Stimulated activated CD4-positive, alpha-beta T cell treated with anti-CD3 and anti-CD28 coated beads, Interleukin-4, amount 100 ng/mL, for 24 hours (primary cell): ENCODE measurements at regions not wholly inside any gene's neighbourhood (a gene's known extent, or its start where the extent isn't known, plus 50 kb on each side); places are given as distances from the start of the nearest gene placed in this dataset.
"Not testable (repeated sequence)": the region's sequence is repeated elsewhere in the genome, so short reads cannot be mapped to it uniquely, and the experiment has no call there.

ENCODE experiments used
- DNase-seq: peaks from one replicate; pipeline ENCODE4 v3.0.0-alpha.2; 2020

GRCh38 chr10:9469663-9470205 is 1415.2 kb downstream of the GATA3 start:
- DNase-seq: no peak

GRCh38 chr10:9470581-9470980 is 1416.1 kb downstream of the GATA3 start:
- no peak for DNase-seq

DNA sequence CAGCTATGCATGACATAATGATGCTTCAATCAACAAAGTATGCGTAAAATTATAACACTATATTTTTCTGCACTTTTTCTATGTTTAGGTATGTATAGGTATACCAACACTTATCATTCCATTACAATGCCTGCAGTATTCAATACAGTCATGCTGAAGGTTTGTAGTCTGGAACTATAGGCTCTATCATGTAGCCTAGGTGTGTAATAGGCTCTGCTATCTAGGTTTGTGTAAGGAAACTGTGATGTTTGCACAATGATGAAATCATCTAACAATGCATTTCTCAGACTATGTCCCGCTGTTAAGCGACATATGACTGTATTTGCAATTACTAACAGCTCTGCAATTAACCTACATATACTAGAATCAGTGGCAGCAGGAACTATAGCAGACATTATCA is 1447.5 kb downstream of the GATA3 start:
- no peak for DNase-seq

GRCh38 chr10:9504227-9504626 is 1449.7 kb downstream of the GATA3 start:
- no peak for DNase-seq

GRCh38 chr10:9505546-9505945 is 1451.1 kb downstream of the GATA3 start:
- DNase-seq: no peak

DNA sequence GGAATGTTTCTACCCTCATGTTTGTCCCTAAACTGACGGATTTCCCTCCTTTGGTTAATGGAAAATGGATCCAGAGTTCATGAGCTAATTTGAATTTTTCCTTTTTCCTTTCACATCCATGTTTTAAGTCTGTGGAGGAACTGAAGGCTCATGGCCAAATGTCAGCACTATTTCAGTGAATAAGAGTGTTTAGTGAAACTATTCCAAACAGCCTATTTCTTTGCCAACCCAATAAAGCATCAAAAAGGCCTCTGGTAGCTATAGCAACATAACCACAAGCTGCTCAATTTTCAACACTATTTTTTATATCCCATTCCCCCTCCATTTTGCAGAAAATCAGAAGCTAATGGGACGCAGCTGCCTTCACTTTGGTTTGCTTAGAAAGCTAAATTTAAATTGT is 1454.1 kb downstream of the GATA3 start:
- DNase-seq: no peak

- no peak for DNase-seq
These were observed 1456.1 kb downstream of the GATA3 start for GRCh38 chr10:9510626-9511025.

- no peak for DNase-seq
These were observed 1461.4 kb downstream of the GATA3 start for GRCh38 chr10:9515922-9516321.

DNA sequence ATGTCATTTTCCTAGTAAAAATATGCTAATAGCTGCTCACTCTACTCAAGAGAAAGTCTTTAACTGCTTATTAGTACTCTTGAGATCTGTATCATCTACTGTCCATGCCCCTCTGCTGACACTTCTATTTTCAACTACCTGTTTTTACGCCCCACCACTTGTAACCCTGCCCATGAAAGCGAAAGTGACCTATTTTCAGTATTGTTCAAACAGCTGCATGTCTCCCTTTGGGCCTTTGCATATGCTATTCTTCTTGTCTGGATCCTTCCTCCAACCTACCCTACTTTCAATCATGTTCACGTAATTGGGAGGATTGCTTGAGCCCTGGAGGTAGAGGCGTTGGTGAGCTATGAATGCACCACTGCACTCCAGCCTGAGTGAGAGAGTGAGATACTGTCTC is 1481.3 kb downstream of the GATA3 start:
- no peak for DNase-seq

- DNase-seq: no peak
These were observed 1472.6 kb upstream of the CELF2 start for GRCh38 chr10:9545073-9545472.

GRCh38 chr10:9547936-9548904 is 1469.5 kb upstream of the CELF2 start:
- DNase-seq: no peak

- no peak for DNase-seq
These were observed 1466.9 kb upstream of the CELF2 start for GRCh38 chr10:9550810-9551209.

- no peak for DNase-seq
These were observed 1463.4 kb upstream of the CELF2 start for GRCh38 chr10:9554321-9554720.

GRCh38 chr10:9560976-9561375 is 1456.7 kb upstream of the CELF2 start:
- no peak for DNase-seq

GRCh38 chr10:9561821-9562505 is 1455.7 kb upstream of the CELF2 start:
- DNase-seq: no peak

- no peak for DNase-seq
These were observed 1439.9 kb upstream of the CELF2 start for GRCh38 chr10:9577746-9578145.

- DNase-seq: no peak
These were observed 1438.5 kb upstream of the CELF2 start for GRCh38 chr10:9579110-9579705.

- not testable (repeated sequence) for DNase-seq
These were observed 1434.9 kb upstream of the CELF2 start for GRCh38 chr10:9582803-9583202.

DNA sequence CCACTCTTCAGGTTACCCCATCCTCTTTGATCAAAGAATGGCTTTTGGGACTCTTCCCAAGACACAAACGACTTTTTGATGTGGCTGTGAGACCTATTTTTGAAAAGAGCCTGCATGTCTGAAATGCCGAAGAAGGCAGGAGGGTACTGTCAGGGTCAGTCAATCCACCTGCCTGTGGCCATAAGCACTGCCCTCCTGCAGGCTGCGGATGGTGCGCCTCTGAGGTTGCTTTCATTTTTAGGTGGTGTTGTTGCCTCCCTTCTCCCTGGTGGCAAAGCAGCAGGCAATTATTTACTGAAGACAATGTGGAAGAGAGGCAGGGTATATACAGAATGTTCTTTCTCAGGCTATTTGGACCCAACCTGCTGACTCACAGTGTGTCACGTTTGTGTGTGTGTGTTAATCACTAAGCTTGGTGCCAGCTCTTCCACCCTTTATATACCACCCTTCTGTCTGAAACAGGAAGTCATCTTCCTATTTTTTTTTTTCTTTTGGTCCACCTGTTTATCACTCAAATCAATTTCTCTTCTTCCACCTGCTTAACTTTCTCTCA is 1421.2 kb upstream of the CELF2 start:
- DNase-seq: no peak

DNA sequence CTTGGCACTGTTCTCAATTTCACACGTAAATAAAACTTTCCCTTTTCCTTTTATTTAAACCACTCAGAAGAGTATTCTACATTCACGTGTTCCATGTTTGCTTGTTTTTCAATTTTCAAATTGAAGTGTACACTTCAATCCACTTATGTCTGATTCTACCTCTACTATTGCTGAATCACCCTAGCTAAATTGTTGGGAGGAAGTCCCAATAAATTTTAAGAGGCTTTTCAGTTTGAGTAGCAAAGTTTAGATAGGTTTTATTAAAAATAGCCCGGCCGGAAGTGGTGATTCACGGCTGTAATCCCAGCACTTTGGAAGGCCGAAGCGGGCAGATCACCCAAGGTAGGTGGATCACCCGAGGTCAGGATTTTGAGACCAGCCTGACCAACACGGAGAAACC is 1414.7 kb upstream of the CELF2 start:
- no peak for DNase-seq

GRCh38 chr10:9603972-9604371 is 1413.7 kb upstream of the CELF2 start:
- DNase-seq: no peak

- DNase-seq: no peak
These were observed 1412.4 kb upstream of the CELF2 start for GRCh38 chr10:9605231-9605630.

DNA sequence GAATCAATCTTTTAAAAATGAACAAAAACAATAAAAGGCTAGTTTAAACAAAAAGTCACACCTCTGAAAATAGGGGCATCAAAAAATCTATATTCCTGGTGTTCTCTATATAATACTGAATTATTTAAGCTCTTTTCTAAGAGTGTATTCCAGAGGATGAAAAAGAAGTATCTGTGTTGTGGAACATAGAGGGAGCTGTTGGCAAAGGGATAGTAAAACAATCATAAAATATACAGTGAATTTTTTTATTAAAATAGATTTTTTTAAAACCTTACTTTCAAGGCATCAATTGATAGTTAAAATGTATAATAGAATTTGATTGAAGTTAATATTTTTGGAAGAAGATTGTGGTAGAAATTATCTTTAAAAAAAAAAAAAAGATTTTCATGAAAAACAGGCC is 1409.1 kb upstream of the CELF2 start:
- no peak for DNase-seq
